Keratinocyte (primary cell): ENCODE measurements at regions not wholly inside any gene's neighbourhood (a gene's known extent, or its start where the extent isn't known, plus 50 kb on each side); places are given as distances from the start of the nearest gene placed in this dataset.

Experiments
- EZH2 ChIP-seq: IDR thresholded peaks from one replicate; pipeline ENCODE4 v1.6.1; 2012; ENCODE audit warnings: inconsistent platforms, mild to moderate bottlenecking, low read length, moderate library complexity
- TF ChIP-seq, protein P1 (sequence below), 3 experiments: IDR thresholded peaks in 1 of 3; conservative IDR thresholded peaks in 1 of 3; optimal IDR thresholded peaks in 1 of 3; 2 replicates in 2 of 3; 3 replicates in 1 of 3; pipeline versions ENCODE3 to v1.5.1; 2011; ENCODE audit warnings: low read length in 3 of 3, mild to moderate bottlenecking in 3 of 3, moderate library complexity in 2 of 3, control low read depth in 1 of 3, inconsistent platforms in 1 of 3; ENCODE audit not compliant: insufficient read depth in 2 of 3; ENCODE audit errors: extremely low read depth in 1 of 3

DNA sequence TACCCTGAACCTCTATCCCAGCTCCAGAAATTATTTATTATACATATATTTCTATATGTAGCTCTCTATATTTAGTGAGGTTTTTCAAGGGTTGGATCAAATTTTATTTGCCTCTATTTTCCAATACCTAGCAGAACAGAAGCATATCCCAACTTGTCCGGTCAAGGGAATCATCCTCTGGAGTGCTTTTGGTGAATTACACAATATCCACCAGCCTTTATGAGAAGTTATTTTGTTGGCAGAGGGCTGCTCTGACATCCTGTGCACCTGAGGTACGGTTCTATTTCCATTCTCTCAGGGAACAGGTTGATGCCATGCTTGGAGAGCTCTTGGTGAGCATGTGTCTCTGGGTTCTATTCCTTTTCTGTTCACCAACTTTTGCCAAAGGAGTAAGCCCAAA, 1056.4 kb downstream of the GALC start:
- TF ChIP-seq, protein P1, sequence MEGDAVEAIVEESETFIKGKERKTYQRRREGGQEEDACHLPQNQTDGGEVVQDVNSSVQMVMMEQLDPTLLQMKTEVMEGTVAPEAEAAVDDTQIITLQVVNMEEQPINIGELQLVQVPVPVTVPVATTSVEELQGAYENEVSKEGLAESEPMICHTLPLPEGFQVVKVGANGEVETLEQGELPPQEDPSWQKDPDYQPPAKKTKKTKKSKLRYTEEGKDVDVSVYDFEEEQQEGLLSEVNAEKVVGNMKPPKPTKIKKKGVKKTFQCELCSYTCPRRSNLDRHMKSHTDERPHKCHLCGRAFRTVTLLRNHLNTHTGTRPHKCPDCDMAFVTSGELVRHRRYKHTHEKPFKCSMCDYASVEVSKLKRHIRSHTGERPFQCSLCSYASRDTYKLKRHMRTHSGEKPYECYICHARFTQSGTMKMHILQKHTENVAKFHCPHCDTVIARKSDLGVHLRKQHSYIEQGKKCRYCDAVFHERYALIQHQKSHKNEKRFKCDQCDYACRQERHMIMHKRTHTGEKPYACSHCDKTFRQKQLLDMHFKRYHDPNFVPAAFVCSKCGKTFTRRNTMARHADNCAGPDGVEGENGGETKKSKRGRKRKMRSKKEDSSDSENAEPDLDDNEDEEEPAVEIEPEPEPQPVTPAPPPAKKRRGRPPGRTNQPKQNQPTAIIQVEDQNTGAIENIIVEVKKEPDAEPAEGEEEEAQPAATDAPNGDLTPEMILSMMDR (optimal IDR thresholded peaks at IDR 0.05 in 1 of 3, IDR thresholded peaks at IDR 0.05 in 1 of 3, conservative IDR thresholded peaks at IDR 0.05 in 1 of 3; ENCODE audit: extremely low read depth in 1 of 3, insufficient read depth in 2 of 3, low read length in 3 of 3): no peak
- no peak for TF ChIP-seq EZH2
